ENCODE measurements at regions not wholly inside any gene's neighbourhood (a gene's known extent, or its start where the extent isn't known, plus 50 kb on each side); places are given as distances from the start of the nearest gene placed in this dataset.

DNA sequence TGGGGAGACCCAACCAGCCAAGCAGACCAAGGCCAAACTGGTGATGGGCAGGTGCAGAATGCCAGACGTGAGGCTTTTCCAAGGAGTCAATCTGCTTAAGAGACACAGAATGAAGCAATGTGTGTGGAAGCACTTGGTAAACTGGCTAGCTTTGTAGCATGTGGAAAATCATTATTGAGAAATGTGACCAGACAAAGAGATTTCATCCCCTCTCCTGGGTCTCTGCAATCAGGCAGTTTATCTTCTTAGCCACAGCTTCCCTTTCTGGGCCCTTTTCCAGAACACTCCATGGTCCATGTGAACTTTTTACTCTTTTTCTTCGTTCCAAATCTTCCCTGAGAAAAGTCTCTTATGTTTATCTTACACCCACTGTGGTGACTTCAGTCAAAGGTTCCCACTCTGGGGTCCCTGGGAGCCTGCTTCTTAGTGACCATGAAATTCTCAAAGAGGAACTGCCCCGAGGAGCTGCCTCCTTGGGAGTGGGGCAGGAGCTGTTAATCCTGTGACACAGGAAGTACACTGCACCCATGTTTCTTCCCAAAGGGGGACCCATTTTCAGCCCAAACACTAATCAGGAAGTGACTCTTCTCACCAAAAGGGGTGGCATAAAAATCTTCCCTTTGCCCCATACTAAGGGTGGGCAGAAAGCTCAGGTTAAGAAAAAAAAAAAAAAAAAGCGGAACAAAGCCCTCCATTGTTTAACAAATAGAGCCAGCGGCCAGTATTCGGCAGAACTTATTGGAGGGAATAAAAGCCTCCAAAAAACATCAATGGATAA lies 346.2 kb upstream of the ASIC2 start:
- Mint-ChIP-seq H3K4me1 (peaks cover 10% of the 10 kb centered on the region), H3K4me3 (no peak overlapping the region), H3K27ac (no peak overlapping the region), H3K9me3 (peaks cover 15 to 31% of the 10 kb centered on the region in 2 donors), H3K27me3 (no peaks in the 10 kb centered on the region)
- DNase-seq (no peak), ATAC-seq (no peak)

DNA sequence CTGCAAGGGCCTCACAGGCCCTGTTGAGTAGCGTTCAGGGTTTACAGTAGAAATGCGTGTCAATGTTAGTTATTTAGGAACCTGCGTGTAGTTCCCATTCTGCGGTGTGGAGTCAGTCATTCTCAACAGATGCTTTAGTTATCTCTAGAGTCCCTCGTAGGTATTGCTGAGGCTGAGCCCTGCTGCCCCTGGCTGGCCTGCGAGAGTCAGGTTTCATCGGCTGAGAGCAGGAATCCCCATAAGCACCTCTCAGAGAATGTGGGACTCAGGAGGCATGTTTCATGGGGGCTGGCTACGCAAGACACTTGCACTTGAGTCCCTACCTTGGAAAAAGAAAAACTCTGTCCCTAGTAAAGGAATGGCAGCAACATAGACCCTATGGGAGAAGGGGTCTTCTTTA lies 347.5 kb upstream of the ASIC2 start:
- ATAC-seq = no peak
- no peak for DNase-seq
- Mint-ChIP-seq H3K9me3 (peaks cover 22 to 31% of the 10 kb centered on the region in 2 donors), H3K4me3 (no peak overlapping the region), H3K27me3 (no peaks in the 10 kb centered on the region), H3K27ac (no peak overlapping the region), H3K4me1 (peaks cover 10% of the 10 kb centered on the region)

DNA sequence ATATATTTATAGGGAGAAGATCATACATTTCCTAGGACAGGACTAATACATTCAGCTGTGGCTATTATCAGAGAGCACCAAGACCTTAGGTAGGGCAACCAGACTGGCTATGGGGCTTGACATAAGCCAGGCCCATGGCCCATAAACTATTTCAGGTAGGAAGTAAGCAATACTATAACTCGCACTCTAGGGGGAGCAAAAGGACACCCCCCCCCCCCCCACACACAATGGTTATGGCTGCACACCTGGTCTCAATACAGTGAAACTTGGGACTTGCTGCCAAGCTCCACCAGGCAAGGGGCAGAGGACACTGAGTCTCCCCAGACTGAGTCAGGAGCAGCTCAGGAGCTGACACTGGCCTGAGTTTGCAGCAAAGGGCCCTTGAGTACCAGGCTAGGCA lies 348.9 kb upstream of the ASIC2 start:
- no peak for DNase-seq
- no peak overlapping the region for H3K27ac Mint-ChIP-seq
- H3K4me3 Mint-ChIP-seq = no peak overlapping the region
- peaks cover 22 to 23% of the 10 kb centered on the region in 2 donors for H3K9me3 Mint-ChIP-seq
- H3K27me3 Mint-ChIP-seq = peaks cover 9% of the 10 kb centered on the region
- H3K4me1 Mint-ChIP-seq = peaks cover 10% of the 10 kb centered on the region
- no peak for ATAC-seq

DNA sequence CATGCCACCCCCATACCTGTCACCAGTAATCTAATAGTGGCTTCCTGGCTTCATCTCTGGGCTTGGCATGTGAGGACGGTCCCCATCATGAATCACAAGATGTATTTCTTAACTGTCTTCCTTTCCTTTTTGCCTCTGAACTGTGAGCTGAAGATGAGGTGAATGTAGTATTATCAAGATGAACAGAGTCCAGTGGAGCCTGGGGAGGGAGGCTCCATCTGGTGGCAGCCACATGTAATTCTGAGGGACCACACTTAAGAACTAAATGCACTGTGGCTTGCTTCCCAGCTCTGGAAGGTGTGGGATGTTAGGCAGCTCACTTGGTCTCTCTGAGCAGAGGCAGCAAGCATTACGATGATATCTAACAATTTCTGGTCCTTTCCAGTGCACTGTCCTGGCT lies 354.9 kb upstream of the ASIC2 start:
- H3K4me3 Mint-ChIP-seq = no peak overlapping the region
- H3K27me3 Mint-ChIP-seq = peaks cover 12% of the 10 kb centered on the region
- H3K9me3 Mint-ChIP-seq = peaks cover 0 to 10% of the 10 kb centered on the region in 2 donors
- no peak for DNase-seq
- no peaks in the 10 kb centered on the region for H3K4me1 Mint-ChIP-seq
- no peak overlapping the region for H3K27ac Mint-ChIP-seq
- ATAC-seq = no peak

DNA sequence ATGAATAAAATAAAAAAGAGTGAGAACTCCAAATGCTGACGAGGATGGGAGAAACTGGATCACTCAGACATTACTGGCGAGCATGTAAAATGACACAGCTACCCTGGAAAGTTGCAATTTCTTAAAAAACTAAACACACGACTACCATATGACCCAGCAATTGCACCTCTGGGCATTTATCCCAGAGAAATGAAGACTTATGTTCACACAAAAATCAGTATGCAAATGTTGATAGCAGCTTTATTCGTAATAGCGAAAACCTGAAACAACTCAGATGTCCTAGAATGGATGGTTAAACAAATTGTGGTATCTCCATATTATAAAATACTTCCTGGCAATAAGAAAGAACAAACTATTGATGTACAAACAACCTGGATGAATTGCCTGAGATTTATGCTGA lies 357.2 kb upstream of the ASIC2 start:
- Mint-ChIP-seq H3K4me3 (no peak overlapping the region), H3K27ac (no peak overlapping the region), H3K4me1 (no peaks in the 10 kb centered on the region), H3K27me3 (peaks cover 12% of the 10 kb centered on the region), H3K9me3 (no peaks in the 10 kb centered on the region)
- DNase-seq = no peak
- no peak for ATAC-seq

DNA sequence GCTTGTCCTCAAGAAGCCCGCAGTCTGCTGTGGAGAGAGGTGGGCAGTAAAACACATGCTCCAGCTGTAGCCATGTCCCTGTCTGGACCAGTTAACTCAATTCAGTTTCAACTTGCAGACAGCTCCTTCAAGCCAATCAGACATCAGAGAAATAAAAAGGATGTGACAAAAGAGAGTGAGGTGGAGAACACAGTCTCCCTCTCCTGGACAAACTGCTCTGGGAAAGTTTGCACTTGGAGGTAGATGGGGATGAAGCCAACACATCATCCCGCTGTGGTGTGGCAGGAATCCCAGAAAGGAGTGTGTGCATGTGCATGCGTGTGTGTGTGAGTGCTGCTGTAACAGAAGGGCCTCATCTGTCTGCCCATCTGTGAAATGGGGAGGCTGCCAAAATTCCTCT lies 358.6 kb upstream of the ASIC2 start:
- H3K27me3 Mint-ChIP-seq = peaks cover 10% of the 10 kb centered on the region
- no peaks in the 10 kb centered on the region for H3K4me1 Mint-ChIP-seq
- no peaks in the 10 kb centered on the region for H3K9me3 Mint-ChIP-seq
- H3K27ac Mint-ChIP-seq = no peak overlapping the region
- ATAC-seq = no peak
- H3K4me3 Mint-ChIP-seq = no peak overlapping the region
- no peak for DNase-seq

DNA sequence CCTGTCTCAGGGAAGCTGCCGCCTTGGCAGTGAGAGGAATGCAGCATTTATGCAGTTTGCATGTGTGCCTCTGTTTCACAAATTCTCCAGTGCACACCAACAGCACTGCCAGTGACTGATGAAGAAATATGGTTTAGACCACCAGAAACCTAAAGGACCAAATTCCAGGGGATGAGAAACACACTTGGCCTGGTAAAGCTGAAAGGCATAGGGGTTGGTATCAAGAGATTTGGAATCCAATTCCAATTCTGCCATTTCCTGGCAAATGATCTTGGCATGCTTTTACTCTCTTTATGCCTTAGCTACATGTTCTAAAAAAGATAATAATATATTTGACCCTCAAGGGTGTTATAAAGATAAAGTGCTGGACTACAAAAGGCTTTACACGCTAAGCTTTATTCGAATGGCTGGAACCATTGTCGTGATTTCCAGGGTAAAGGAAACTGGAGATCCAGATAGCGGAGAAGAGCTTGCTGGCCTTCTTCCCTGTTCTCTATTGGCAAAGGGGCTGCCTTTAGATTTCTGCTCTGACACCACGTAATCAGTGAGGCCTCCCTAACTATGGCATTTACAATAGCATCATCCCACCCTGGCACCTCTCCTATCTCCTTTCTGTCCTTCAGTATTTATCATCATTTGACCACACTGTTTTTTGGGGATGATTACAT lies 359.8 kb upstream of the ASIC2 start:
- Mint-ChIP-seq H3K4me1 (no peaks in the 10 kb centered on the region), H3K27me3 (peaks cover 10% of the 10 kb centered on the region), H3K27ac (no peak overlapping the region), H3K4me3 (no peak overlapping the region), H3K9me3 (no peaks in the 10 kb centered on the region)
- no peak for DNase-seq
- ATAC-seq = no peak

DNA sequence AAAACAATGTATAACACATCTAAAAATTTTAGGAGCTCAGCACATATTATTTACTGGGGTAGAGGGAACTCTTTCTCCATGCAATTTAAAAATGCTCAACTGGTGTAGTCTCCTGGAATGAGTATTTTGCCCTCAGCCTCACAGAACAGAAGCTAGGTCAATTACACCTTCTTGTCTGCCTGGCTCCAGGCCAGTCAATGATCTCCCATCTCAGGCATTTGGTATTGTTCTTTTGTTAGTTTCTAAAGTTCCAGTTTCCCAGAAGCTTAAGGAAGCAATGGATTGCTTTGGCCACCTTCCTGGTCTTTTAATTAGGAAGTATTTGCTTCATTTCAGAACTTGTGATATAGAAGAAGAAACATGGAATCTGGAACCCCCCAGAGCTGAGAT lies 360.3 kb upstream of the ASIC2 start:
- Mint-ChIP-seq H3K9me3 (no peaks in the 10 kb centered on the region), H3K4me1 (no peaks in the 10 kb centered on the region), H3K4me3 (no peak overlapping the region), H3K27ac (no peak overlapping the region), H3K27me3 (peaks cover 10% of the 10 kb centered on the region)
- ATAC-seq (no peak), DNase-seq (no peak)

DNA sequence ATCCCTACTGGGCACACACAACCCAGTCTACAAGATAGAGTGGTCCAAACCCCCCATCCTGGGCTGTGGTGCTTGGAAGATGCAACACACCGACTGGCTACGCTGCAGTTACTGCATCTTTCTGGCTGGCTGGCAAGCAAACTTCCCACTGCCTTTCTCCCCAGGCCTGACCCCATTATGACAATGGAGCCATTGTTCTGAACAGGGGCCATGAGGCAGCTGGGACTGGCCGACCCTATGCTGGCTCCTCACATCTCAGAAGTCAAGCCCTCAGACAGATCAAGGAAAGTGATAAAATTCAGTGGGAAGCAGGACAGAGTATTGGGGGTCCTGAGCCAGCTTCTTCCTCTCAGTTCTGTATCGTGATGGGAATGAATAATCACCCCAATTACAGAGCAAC lies 364.1 kb upstream of the ASIC2 start:
- Mint-ChIP-seq H3K4me3 (no peak overlapping the region), H3K27me3 (peaks cover 10% of the 10 kb centered on the region), H3K4me1 (no peaks in the 10 kb centered on the region), H3K9me3 (no peaks in the 10 kb centered on the region), H3K27ac (no peak overlapping the region)
- DNase-seq = no peak
- ATAC-seq = no peak

DNA sequence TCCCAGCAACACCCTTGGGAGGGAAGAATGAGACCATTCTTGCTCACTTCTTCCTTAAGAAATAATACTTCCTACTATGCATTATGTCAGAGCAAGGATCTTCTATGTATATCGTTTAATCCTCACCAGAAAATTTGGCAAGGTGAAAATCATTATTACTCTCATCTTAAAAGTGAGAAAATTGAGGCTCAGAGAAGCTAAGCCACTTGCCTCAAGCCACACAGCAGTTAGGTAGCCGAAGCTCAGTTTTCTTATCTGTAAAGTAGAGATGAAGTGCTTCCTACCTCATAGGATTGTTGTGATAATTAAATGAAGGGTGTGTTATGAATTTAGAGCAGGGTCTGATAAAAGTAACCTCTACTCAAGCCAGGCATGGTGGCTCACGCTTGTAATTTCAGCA lies 368.9 kb upstream of the ASIC2 start:
- Mint-ChIP-seq H3K27ac (peak overlapping the region in 1 of 2 donors; percentile 27), H3K9me3 (no peaks in the 10 kb centered on the region), H3K4me3 (no peak overlapping the region), H3K27me3 (peaks cover 28% of the 10 kb centered on the region), H3K4me1 (peaks cover 2% of the 10 kb centered on the region)
- ATAC-seq (no peak), DNase-seq (no peak)

DNA sequence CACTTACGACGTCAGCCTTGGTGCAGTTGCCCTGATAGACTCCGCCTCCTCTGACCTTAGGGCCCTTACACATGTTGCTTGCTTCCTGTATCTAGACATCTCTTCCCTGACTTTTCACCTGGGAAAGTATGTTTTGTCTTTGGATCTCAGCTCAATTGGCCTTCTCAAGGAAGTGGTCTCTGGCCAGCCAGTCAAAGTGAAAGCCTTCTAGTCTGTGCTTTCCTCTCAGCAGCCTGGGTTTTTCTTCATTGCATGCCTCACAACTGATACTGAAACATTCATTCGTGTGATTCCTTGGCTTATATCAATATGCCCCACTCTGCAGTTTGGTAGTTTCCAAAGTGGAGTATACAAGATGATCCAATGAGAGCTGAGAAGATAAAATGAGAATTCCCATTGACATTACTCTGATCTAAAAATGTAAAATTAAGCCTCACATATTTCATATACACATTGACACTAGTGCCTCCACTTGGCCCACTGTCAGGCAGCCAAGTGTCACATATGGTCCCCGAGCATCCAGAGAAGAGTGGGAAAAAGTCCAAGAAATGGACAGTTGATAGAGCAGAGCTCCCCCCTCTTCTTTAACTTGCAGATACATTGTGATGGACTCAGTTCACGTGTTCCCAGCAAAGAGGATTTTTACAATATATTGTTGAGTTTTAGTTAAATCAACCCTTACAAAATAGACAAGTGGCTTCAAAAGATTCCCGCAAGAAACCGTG lies 371.2 kb upstream of the ASIC2 start:
- H3K9me3 Mint-ChIP-seq = no peaks in the 10 kb centered on the region
- DNase-seq (no peak), ATAC-seq (no peak)
- H3K4me3 Mint-ChIP-seq = no peak overlapping the region
- H3K27me3 Mint-ChIP-seq = peaks cover 32% of the 10 kb centered on the region
- peaks cover 13% of the 10 kb centered on the region for H3K4me1 Mint-ChIP-seq
- H3K27ac Mint-ChIP-seq = no peak overlapping the region

DNA sequence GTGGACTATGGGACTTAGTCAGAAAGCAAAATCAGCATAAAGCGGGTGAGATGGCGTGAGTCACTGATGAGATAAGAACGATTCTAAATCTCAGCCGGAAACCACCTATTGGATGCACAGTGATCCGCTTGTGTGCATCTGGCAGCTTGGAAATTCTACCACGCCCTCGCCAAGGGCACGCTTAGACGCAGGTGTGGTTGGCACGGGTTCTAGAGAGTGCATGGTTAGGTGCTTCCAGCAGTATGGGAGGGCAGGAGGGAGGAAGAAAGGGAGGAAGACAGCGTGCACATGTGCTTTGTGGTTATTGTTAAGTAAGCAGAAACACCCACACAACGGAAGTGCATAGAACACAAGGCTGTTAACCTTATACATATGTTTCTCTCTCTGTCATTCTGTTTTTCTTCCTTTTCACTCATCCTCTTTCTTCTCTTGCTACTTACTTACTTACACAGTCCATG lies 374.0 kb upstream of the ASIC2 start:
- peaks cover 13% of the 10 kb centered on the region for H3K4me1 Mint-ChIP-seq
- no peak overlapping the region for H3K27ac Mint-ChIP-seq
- H3K4me3 Mint-ChIP-seq = peak overlapping the region; percentile 17 to 68
- ATAC-seq (peak; percentile 88), DNase-seq (peak; percentile 18 to 19)
- no peaks in the 10 kb centered on the region for H3K9me3 Mint-ChIP-seq
- H3K27me3 Mint-ChIP-seq = peaks cover 32% of the 10 kb centered on the region

DNA sequence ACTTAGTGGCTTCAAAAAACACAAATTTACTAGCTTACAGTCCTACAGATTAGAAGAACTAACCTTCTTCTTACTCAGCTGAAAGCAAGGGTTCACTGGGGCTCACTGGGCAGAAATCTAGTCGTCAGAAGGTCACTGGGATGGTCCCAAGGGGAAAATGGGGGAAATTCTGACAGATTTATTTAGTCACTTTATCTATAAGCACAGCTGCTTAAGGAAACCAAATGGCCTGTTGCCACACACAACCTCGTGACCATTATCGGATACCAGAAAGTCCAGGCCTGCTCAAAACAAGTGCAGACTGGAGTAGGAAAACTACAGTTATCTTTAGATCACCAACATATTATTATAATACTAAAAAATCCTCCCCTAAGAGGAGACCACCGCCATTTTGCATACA lies 374.6 kb upstream of the ASIC2 start:
- ATAC-seq = no peak
- no peak overlapping the region for H3K4me3 Mint-ChIP-seq
- H3K4me1 Mint-ChIP-seq = peaks cover 13% of the 10 kb centered on the region

DNA sequence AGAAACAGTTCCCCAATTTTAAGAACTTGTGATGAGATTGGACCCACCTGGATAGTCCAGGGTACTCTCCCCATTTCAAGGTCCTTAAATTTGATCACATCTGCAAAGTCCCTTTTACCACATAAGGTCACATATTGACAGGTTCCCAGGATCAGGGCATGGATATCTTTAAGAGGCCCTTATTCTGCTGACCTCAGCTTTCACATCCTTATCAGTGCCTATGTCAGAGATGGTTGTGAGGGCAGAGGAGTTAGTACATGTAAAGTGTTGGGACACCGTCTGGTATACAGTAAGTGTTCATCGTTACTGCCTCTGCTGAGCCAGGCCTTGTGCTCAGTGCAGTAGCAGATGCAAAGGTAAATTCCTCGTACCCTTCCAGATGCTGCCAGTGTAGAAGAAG lies 375.4 kb upstream of the ASIC2 start:
- Mint-ChIP-seq H3K27ac (no peak overlapping the region), H3K4me3 (no peak overlapping the region), H3K4me1 (peaks cover 13% of the 10 kb centered on the region), H3K27me3 (peaks cover 34% of the 10 kb centered on the region), H3K9me3 (no peaks in the 10 kb centered on the region)
- ATAC-seq = no peak
- no peak for DNase-seq

More for the DNA sequence above, 374.6 kb upstream of the ASIC2 start:
- Mint-ChIP-seq H3K9me3 (no peaks in the 10 kb centered on the region), H3K27me3 (peaks cover 34% of the 10 kb centered on the region), H3K27ac (peak overlapping the region in 1 of 2 donors; percentile 66)
- no peak for DNase-seq

DNA sequence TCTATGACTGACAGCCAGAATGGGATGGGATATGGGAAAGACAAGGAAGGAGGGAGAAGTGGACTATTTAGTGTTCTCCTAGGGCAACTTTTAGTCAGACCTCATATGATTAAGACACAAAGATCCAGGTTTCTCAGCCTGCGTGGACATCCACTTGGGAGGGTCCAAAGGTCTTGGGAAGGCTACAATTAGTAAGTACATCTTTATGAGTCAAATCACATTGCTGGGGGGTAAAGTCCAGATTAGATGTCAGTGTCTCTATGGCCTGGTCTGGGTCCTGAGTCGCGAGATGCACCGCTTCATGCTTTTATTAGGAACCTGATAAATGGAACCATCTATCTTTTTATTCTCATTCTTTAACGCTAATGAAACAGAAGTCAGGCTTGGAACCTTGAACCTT lies 378.4 kb upstream of the ASIC2 start:
- H3K4me3 Mint-ChIP-seq = no peak overlapping the region
- H3K9me3 Mint-ChIP-seq = no peaks in the 10 kb centered on the region
- H3K4me1 Mint-ChIP-seq = peaks cover 13% of the 10 kb centered on the region
- peaks cover 16% of the 10 kb centered on the region for H3K27me3 Mint-ChIP-seq
- ATAC-seq (no peak), DNase-seq (no peak)
- no peak overlapping the region for H3K27ac Mint-ChIP-seq

DNA sequence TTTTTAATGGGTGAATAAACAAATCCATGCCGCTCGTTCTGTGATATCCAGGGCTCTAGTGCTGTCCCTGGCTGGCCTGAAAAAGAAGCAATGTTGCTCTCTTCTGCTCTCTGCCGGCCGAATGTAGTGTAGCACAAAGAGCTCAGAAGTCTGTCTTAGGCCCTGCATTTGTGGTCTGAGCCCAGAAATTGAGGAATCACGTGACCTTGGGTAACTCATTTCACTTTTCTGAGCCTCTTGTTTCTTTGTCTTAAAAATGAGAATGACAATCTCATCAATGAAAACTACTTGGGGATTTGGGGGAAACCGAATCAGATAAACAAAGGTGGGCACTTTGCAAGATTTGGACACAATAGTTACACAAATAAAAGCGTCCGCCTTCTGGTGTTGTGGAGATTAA lies 381.6 kb upstream of the ASIC2 start:
- ATAC-seq (peak; percentile 67), DNase-seq (peak; percentile 39 to 45)
- H3K4me1 Mint-ChIP-seq = no peaks in the 10 kb centered on the region
- no peak overlapping the region for H3K4me3 Mint-ChIP-seq
- H3K9me3 Mint-ChIP-seq = no peaks in the 10 kb centered on the region
- peaks cover 9% of the 10 kb centered on the region for H3K27me3 Mint-ChIP-seq
- H3K27ac Mint-ChIP-seq = no peak overlapping the region
